Neural progenitor cell (in vitro differentiated cells): ENCODE measurements at regions not wholly inside any gene's neighbourhood (a gene's known extent, or its start where the extent isn't known, plus 50 kb on each side); places are given as distances from the start of the nearest gene placed in this dataset. TPM values are rescaled to one million over a fixed set of nuclear protein-coding genes. Genes with fewer than 3 reads are reported as not detected.

Experiments used
- DNase-seq: peaks from one replicate; pipeline ENCODE4 v3.0.0-alpha.2; 2016; ENCODE audit warnings: low spot score
- H2AFZ ChIP-seq: fragments of 200-600 bp; sonication (generic); replicated peaks from 2 replicates; pipeline ENCODE4 v1.6.1; 2016; ENCODE audit warnings: antibody characterized with exemption
- H3F3A ChIP-seq: fragments of 200-600 bp; sonication (generic); 2 replicates; pipeline ENCODE4 v1.6.1; 2016; ENCODE audit warnings: antibody characterized with exemption, low read depth
- H3K27ac ChIP-seq: fragments of 200-600 bp; sonication (generic); 2 replicates; pipeline ENCODE4 v1.5.1; 2016; ENCODE audit warnings: mild to moderate bottlenecking
- H3K27me3 ChIP-seq: fragments of 200-600 bp; sonication (generic); 2 replicates; pipeline ENCODE4 v1.6.1; 2016; ENCODE audit warnings: mild to moderate bottlenecking, moderate library complexity
- H3K36me3 ChIP-seq: fragments of 200-600 bp; sonication (generic); 2 replicates; pipeline ENCODE4 v1.5.1; 2016
- H3K4me1 ChIP-seq: fragments of 200-600 bp; sonication (generic); 2 replicates; pipeline ENCODE4 v1.6.1; 2016; ENCODE audit warnings: mixed run types
- H3K4me2 ChIP-seq: fragments of 200-600 bp; sonication (generic); 2 replicates; pipeline ENCODE4 v1.6.1; 2016
- H3K4me3 ChIP-seq: fragments of 200-600 bp; sonication (generic); 2 replicates; pipeline ENCODE4 v1.5.1; 2016
- H3K79me2 ChIP-seq: fragments of 200-600 bp; sonication (generic); 2 replicates; pipeline ENCODE4 v1.6.1; 2016; ENCODE audit warnings: low read depth
- H3K9ac ChIP-seq: fragments of 200-600 bp; sonication (generic); 2 replicates; pipeline ENCODE4 v1.6.1; 2016
- H3K9me3 ChIP-seq: fragments of 200-600 bp; sonication (generic); 2 replicates; pipeline ENCODE4 v1.5.1; 2016; ENCODE audit warnings: low read depth
- H4K20me1 ChIP-seq: fragments of 200-600 bp; sonication (generic); 2 replicates; pipeline ENCODE4 v1.6.1; 2016; ENCODE audit warnings: low read depth
- H3K27ac Mint-ChIP-seq: 3 replicates; pipeline ENCODE4 v1.8.0; 2021; ENCODE audit warnings: mixed read lengths
- H3K27me3 Mint-ChIP-seq: 2 replicates; pipeline ENCODE4 v1.8.0; 2022; ENCODE audit warnings: low read depth, mild to moderate bottlenecking, inconsistent platforms, moderate library complexity, mixed read lengths; ENCODE audit not compliant: insufficient read depth
- H3K36me3 Mint-ChIP-seq: 3 replicates; pipeline ENCODE4 v1.8.0; 2021; ENCODE audit warnings: mixed read lengths
- H3K4me1 Mint-ChIP-seq: 3 replicates; pipeline ENCODE4 v1.8.0; 2021; ENCODE audit warnings: mixed read lengths
- H3K4me3 Mint-ChIP-seq: 3 replicates; pipeline ENCODE4 v1.8.0; 2021; ENCODE audit warnings: mild to moderate bottlenecking, moderate library complexity, mixed read lengths
- H3K9me3 Mint-ChIP-seq: 3 replicates; pipeline ENCODE4 v1.8.0; 2020; ENCODE audit warnings: mixed read lengths
- EZH2 ChIP-seq: fragments of 200-600 bp; sonication (generic); IDR thresholded peaks from 2 replicates; pipeline ENCODE4 v1.6.1; 2017; ENCODE audit warnings: antibody characterized with exemption, mild to moderate bottlenecking, moderate library complexity
- EZH2phosphoT487 ChIP-seq: fragments of 200-600 bp; sonication (generic); IDR thresholded peaks from 2 replicates; pipeline ENCODE4 v1.6.1; 2017; ENCODE audit warnings: antibody characterized with exemption
- microRNA-seq: library from miRNA; unstranded; fragments of <30 nt; microRNA quantifications from one replicate; pipeline ENCODE4, GENCODE V29; 2016
- small RNA-seq: library from RNA; depleted of rRNA; stranded (forward); fragments of <200 nt; gene quantifications from one replicate; pipeline ENCODE3, GENCODE V24; 2015
- TF ChIP-seq, protein P1 (sequence below): fragments of 200-600 bp; sonication (generic); IDR thresholded peaks from 2 replicates; pipeline ENCODE4 v1.5.1; 2017; ENCODE audit warnings: antibody characterized with exemption, mild to moderate bottlenecking

DNA sequence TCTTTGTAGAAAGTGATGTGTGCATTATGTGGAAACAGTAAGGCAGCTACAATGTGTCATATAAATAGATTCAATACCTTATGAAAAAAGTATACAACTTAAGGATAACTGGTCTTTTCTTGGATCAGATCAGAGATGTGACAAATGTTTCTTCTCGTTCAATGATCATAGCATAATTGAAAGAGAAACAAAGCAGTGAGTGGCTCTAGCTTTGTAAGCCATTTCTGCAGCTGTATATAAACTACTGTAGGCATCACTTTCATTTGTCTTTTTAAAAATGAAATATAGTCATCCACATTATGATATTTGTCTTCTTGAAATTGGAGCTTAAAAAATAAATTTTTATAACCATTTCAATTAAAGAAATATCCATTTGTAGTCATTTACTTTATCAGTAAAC lies 63.8 kb upstream of the LMO3 start:
- Histone ChIP-seq H3K4me1 (peaks cover 5% of the 10 kb centered on the region), H2AFZ (no peak overlapping the region), H3K27me3 (no peaks in the 10 kb centered on the region), H3K4me2 (no peak overlapping the region), H3K79me2 (no peaks in the 10 kb centered on the region), H3K4me3 (no peak overlapping the region), H3K27ac (no peak overlapping the region), H3F3A (no peaks in the 10 kb centered on the region), H3K9ac (no peak overlapping the region), H3K36me3 (no peaks in the 10 kb centered on the region), H4K20me1 (no peaks in the 10 kb centered on the region), H3K9me3 (no peaks in the 10 kb centered on the region)
- Mint-ChIP-seq H3K4me3 (no peak overlapping the region), H3K36me3 (no peaks in the 10 kb centered on the region), H3K27me3 (no peaks in the 10 kb centered on the region), H3K9me3 (no peaks in the 10 kb centered on the region), H3K27ac (no peak overlapping the region), H3K4me1 (no peaks in the 10 kb centered on the region)
- no peak for DNase-seq
- TF ChIP-seq EZH2 = no peak
- TF ChIP-seq, protein P1, sequence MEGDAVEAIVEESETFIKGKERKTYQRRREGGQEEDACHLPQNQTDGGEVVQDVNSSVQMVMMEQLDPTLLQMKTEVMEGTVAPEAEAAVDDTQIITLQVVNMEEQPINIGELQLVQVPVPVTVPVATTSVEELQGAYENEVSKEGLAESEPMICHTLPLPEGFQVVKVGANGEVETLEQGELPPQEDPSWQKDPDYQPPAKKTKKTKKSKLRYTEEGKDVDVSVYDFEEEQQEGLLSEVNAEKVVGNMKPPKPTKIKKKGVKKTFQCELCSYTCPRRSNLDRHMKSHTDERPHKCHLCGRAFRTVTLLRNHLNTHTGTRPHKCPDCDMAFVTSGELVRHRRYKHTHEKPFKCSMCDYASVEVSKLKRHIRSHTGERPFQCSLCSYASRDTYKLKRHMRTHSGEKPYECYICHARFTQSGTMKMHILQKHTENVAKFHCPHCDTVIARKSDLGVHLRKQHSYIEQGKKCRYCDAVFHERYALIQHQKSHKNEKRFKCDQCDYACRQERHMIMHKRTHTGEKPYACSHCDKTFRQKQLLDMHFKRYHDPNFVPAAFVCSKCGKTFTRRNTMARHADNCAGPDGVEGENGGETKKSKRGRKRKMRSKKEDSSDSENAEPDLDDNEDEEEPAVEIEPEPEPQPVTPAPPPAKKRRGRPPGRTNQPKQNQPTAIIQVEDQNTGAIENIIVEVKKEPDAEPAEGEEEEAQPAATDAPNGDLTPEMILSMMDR = no peak
- no peak for TF ChIP-seq EZH2phosphoT487

DNA sequence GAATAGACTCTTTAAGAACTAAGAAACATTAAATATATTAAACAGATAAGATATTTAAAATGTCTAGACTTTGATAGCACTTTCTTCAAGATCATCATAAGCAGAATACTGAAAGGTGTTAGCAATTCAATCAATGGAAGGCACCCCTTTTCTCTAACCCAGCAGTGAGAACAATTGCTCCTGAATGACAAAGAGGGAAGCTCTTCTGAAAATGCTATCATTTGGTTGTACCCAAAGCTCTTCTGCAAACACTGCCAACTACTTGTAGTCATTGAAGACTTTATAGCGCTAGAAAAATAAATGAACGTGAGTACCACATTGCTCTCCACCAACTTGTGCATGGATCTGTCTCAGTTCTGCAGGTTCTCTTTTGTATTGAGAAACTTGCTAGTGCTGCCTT lies 62.2 kb upstream of the LMO3 start:
- no peaks in the 10 kb centered on the region for H3K27me3 ChIP-seq
- H3K27ac ChIP-seq = no peak overlapping the region
- no peak overlapping the region for H3K27ac Mint-ChIP-seq
- no peaks in the 10 kb centered on the region for H4K20me1 ChIP-seq
- no peak overlapping the region for H3K9ac ChIP-seq
- no peaks in the 10 kb centered on the region for H3K36me3 Mint-ChIP-seq
- DNase-seq = peak; percentile 17
- no peaks in the 10 kb centered on the region for H3F3A ChIP-seq
- no peak overlapping the region for H3K4me2 ChIP-seq
- H3K27me3 Mint-ChIP-seq = no peaks in the 10 kb centered on the region
- H3K4me1 ChIP-seq = peaks cover 5% of the 10 kb centered on the region
- no peaks in the 10 kb centered on the region for H3K36me3 ChIP-seq
- H2AFZ ChIP-seq = peak overlapping the region; percentile 94
- no peaks in the 10 kb centered on the region for H3K9me3 Mint-ChIP-seq
- no peaks in the 10 kb centered on the region for H3K4me1 Mint-ChIP-seq
- H3K79me2 ChIP-seq = no peaks in the 10 kb centered on the region
- no peak overlapping the region for H3K4me3 ChIP-seq
- TF ChIP-seq EZH2phosphoT487 (no peak), EZH2 (no peak)
- TF ChIP-seq, protein P1 = no peak
- no peaks in the 10 kb centered on the region for H3K9me3 ChIP-seq
- no peak overlapping the region for H3K4me3 Mint-ChIP-seq

DNA sequence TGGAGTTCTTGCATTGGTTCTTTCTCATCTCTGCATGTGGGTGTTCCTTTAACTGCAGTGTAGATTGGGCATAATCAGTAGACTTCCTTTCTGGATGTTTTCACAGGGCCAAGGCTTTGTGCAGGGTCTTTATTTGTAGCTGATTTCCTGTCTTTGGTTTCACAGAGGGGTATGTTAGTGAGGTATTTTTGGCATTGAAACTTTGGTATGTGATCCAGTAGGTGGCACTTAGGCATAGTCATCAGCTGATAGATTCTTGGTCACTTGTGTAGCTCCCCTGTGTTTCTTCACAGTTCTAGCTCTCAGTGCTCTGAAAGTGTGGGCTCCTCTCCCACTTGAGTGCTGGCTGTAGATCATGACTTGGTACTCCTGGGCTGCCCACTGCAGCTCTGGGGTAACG lies 52.7 kb upstream of the LMO3 start:
- H3K4me1 Mint-ChIP-seq = no peaks in the 10 kb centered on the region
- H3K4me2 ChIP-seq = no peak overlapping the region
- no peak overlapping the region for H3K4me3 ChIP-seq
- H3K79me2 ChIP-seq = no peaks in the 10 kb centered on the region
- no peaks in the 10 kb centered on the region for H3F3A ChIP-seq
- no peak overlapping the region for H3K27ac ChIP-seq
- no peak for DNase-seq
- no peak overlapping the region for H3K4me3 Mint-ChIP-seq
- H2AFZ ChIP-seq = no peak overlapping the region
- no peak overlapping the region for H3K9ac ChIP-seq
- no peaks in the 10 kb centered on the region for H3K36me3 Mint-ChIP-seq
- H3K36me3 ChIP-seq = no peaks in the 10 kb centered on the region
- no peak for TF ChIP-seq EZH2phosphoT487
- no peak for TF ChIP-seq EZH2
- TF ChIP-seq, protein P1 = no peak
- no peaks in the 10 kb centered on the region for H4K20me1 ChIP-seq
- H3K9me3 Mint-ChIP-seq = peaks cover 5% of the 10 kb centered on the region
- no peaks in the 10 kb centered on the region for H3K27me3 ChIP-seq
- no peaks in the 10 kb centered on the region for H3K9me3 ChIP-seq
- no peaks in the 10 kb centered on the region for H3K27me3 Mint-ChIP-seq
- H3K4me1 ChIP-seq = no peaks in the 10 kb centered on the region
- no peak overlapping the region for H3K27ac Mint-ChIP-seq

Small RNA genes lying in the stretch of these regions (microRNA-seq; reads per million reads assigned to microRNA genes)
- gene MIR3974 = not detected

Small RNA genes lying in the stretch of these regions (small RNA-seq; reads per million reads assigned to genes)
- gene RNU6-837P = not detected
